H4 (cell line): ENCODE measurements at regions not wholly inside any gene's neighbourhood (a gene's known extent, or its start where the extent isn't known, plus 50 kb on each side); places are given as distances from the start of the nearest gene placed in this dataset.
A peak's percentile ranks its signal among the peaks of the same experiment; 100 is the strongest.

Source experiments
- DNase-seq: peaks from one replicate; pipeline ENCODE4 v3.0.0-alpha.2; 2015; ENCODE audit warnings: low spot score

DNA sequence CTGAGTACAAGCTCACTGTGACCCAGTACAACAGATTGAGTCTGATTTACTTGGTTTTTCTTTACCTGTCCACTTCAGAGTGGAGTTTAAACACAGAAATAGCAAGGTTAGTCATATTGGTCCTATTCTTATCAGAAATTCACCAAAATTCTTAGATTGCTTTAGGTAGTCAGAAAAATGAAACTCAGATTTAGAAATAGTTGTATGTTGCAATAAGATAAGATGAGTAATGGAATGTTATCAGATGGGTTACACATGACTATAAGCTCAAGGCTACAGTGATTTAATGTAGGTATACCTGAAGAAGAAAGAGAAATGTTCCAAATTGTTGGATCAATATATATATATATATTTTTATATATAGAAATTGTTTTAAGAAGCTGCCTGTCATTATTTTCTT is 524.1 kb downstream of the LRFN5 start:
- no peak for DNase-seq

DNA sequence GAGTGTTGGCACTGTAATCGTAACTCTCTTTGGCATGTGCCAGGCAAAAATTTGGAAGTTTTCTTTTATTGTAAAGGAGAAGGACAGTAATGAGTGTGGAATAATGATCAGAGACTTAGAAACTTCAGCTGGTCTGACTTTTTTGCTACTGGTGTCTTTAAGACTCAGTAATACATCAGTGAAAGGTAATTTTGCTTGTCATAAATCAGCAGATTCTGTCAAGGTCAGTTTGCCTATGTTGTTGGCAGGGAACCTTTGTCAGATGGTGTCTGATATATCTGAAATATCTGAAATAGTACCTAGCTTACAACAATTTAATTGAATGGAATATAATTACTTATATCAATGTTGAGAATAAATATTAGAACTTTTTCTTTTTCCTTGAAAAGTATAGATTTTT is 516.9 kb downstream of the LRFN5 start:
- DNase-seq: no peak

DNA sequence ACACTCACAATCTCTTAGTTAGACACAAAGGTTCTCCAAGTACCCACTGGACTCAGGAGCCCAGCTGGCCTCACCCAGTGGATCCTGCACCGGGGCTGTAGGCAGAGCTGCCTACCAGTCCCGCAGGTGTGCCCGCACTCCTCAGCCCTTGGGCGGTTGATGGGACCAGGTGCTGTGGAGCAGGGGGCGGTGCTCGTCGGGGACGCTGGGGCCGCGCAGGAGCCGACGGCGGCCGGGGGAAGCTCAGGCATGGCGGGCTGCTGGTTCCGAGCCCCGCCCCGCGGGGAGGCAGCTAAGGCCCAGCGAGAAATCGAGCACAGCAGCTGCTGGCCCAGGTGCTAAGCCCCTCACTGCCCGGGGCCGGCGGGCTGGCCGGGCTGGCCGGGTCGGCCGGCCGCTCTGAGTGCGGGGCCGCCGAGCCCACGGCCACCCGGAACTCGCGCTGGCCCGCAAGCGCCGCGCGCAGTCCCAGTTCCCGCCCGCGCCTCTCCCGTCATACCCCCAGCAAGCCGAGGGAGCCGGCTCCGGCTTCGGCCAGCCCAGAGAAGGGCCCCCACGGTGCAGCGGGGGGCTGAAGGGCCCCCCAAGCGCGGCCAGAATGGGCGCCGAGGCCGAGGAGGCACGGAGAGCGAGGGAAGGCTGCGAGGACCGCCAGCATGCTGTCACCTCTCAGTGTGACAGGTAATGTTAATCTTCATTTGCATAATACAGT is 506.8 kb downstream of the LRFN5 start:
- DNase-seq: no peak

DNA sequence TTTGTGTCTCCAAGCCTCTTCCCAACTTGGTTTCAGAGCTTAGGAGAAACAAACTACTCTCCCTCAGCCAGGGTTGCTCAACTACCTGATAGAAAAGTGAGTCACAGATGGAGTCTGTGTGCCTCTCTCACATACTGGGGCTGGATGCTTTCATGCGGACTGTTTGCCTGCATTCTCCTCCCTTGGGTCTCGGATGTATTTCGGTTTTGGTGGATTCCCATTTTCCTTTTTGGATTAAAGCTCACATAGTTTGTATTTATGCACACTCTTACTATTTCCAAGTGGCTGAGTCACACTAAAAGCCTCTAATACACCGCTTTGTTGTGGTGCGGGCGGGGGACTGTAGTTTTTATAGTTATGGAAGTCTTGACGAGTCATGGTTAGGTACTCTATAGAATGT is 505.4 kb downstream of the LRFN5 start:
- DNase-seq: no peak

DNA sequence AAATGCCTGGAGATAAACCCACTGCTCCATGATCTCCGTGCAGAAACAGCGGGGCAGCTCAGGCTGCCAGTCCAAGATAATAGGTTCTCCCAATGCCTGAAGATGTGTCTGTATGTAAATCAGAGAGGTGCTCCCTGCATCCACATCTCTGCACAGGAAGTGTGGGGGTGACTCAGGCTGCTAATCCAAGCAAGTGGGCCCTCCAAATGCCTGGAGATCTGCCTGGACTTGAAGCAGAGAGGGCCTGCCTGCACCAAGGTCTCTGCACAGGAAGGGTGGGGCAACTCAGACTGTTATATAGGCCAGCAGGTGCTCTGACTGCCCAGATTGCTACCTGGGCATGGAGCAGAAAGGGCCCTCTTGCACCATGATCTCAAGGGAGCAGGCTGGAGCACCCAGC is 504.7 kb downstream of the LRFN5 start:
- no peak for DNase-seq

DNA sequence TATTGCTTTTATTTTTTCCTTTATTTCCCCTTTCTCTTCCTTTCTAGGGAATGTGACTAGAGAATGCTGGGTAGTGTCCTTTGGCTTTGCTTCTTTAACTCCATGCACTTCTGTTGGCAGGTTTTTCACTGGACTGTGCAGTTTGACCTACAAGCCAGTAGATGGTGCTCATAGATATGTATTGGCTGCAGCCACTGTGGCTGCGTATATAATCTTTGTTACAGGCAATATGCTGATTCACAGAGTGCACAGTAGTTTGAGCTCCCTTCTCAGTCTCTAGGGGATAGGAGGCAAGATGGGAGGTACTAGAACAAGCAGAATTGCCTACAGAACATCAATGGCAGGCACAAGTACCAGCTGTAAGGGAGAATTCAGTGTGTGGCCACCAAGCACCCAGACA is 503.5 kb downstream of the LRFN5 start:
- peak; percentile 62 for DNase-seq

DNA sequence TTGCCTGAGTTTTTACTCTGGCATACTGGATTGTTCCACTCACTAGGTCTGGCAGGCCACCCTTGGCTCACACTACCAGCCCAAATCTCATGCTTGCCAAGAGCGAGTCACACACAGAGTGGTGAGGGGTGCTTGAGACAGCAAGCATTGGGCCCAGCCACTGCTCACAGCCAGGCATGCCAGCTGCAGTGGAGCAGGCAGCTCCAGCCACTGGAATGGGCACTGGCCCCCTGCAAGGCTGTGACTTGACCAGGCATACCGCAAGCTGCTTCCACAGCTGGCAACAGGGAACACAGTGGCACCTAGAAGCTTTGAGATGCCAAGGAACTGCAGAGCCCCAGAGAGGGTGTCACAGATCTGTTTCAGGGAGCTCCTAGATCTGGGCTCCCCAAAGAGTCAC is 488.5 kb downstream of the LRFN5 start:
- DNase-seq: no peak

DNA sequence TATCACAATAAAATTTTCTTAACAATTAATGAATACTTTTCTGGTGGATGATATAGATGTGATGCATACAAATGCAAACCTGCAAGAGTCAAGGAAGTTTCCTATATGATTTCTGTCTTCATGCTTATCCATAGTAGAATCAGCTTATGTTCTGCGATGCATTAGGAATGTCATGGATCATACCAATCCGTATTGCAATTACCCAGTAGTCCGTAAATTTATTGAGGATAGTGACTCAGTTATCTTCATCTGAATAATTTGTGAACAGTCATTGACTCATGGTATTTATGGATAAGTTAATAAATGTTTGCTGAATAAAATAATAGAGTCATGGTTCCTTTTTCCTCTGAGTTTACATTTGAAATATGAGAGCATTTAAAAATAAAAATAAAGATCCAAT is 483.4 kb downstream of the LRFN5 start:
- DNase-seq: no peak

DNA sequence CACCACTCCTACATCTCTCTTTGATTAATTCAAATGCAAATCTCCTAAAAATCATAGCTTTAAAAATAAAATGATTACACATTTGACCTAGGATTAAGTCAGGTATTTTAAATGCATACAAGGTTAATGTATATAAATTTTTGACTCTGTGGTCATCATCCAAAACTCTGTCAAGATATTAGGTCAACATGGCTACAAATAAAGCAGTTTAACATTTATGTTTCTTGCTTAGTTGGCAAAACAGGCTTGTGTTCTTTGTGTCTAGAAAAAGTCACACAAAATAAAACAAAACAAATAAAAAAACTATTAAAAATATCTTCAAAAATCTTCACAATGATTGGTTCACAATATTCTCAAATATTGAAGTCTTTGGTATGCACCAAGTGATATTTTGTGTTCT is 473.2 kb downstream of the LRFN5 start:
- DNase-seq: no peak

DNA sequence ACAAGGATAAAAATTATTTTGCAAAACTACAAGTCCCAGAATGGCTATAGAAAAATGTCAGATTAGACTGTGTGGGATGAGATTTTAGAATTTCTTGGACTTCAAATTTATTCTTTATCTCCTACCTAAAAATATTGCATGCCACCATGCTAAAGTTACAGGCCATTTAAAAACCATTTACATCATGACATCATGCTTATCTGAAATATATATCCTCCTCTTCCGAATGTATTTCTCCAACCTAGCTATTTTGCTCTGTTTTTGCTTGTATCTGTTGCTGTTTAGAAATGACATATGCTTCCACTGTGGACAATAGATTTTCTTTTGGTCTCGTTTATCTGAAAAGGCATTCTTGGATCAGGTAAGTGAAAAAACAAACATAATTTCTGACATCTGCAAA is 471.7 kb downstream of the LRFN5 start:
- no peak for DNase-seq

DNA sequence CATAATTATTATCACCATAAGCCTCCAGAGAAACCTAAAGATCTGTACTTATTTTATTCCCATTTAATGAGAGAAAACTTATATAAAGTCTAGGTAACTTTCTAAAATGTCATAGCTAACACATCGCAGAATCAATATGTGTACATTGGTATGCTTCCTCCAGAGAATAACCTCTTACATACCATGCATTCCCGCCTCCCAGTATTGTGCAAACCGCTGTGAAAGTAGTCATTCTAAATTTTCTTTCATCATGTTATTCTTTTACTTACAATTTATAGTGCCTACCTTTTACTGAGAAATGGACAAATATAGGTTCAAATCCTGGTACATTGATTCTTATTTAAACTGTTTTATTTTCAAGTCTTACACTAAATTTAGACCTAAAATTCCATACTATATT is 463.4 kb downstream of the LRFN5 start:
- DNase-seq: no peak

DNA sequence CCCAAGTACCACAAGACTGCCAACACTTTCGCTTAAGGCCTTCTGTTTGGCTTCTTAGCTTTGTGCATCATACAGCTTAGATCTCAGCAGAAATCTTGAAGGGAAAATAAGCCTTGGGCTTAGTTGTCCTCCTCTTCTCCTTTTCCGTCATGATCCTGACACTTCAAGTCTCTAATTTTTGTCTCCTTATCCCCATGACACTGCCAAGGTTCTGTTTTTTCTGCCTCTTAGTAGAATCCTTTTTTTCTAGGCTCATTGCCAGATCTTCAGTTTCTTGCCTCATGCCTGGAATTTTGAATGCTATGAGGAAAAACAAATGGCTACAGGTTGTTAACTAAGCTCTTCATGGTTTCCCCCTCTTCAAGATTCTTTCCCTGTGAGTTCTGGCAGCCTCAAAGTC is 450.4 kb downstream of the LRFN5 start:
- no peak for DNase-seq

DNA sequence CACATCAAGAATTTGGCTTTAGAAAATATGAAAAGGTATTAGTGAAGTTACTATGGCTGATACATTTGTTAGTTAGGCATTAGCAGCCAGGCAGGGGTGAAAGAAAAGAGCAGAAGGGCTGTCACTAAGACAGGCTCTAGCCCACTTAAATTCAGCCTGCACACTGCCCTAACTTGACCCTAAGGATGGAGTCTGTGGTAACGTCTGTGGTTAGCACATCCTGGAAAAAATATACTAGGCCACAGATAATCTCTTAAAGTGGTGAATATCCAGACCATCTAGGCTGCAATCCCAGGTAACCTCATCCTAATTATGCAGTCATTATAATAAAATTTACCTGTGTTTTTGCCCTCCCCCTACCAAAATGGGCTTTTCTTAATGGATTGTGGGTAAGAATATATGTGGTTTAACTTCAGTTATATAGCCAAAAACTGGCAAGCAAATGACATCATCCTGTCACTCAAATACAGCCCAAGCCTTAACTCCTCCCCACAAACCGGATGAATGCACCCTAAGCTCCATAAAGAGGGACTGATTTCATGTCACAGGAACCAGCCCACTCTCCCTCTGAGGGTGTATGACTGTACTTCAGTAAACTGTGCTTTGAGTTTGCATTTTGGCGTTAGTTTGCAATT is 440.9 kb downstream of the LRFN5 start:
- DNase-seq: peak; percentile 74

DNA sequence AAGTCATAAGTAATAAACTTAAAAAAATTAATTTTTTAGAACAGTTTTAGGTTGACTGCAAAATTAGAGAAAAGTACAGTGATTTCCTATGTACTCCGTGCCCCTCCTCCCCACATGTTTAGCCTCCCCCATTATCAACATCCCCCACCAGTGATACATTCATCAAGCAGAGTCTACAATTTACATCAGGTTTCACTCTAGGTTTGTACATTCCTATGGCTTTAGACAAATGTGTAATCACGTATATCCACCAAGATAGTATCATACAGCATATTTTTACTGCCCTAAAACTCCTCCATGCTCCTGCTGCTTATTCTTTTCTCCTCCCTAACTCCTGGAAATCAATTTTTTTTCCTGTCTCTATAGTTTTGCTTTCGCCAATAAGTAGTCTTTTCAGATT is 438.7 kb downstream of the LRFN5 start:
- no peak for DNase-seq

DNA sequence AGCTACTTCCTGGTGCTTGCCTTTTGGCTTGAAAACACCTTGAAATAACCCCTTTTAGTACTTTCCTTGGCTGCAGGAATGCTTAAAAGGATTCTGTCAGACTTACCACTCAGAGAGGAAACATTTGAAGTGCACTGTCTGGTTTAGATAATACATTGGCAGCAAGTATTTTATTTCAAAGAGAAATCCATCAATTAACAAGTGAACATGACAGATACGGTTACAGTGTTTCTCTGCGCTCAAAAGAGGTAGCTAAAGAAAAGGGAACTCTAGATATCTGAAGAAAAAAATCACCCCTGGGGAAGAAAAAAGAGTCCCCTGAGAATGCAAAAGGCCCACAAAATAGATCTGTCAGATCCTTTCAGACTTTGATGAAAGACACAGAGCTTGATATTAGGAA is 421.9 kb downstream of the LRFN5 start:
- no peak for DNase-seq

DNA sequence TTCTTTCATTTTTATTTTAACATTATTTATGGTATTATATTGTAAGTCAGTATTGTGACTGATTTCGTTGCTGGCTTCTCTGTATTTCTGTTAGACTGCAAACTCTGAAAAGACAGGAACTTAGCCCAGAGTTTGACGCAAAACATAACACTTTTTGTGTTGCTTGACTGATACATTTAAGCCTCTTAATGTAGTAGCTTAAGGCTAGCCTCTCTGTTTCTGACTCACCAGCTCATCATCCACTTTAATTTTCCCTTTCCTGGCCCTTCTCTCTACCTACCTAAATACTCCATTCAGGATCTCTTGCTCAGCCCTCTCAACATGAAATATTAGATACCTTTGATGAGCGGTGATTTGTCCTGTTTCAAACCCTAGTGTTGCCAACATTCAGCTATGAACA is 420.6 kb downstream of the LRFN5 start:
- DNase-seq: no peak

DNA sequence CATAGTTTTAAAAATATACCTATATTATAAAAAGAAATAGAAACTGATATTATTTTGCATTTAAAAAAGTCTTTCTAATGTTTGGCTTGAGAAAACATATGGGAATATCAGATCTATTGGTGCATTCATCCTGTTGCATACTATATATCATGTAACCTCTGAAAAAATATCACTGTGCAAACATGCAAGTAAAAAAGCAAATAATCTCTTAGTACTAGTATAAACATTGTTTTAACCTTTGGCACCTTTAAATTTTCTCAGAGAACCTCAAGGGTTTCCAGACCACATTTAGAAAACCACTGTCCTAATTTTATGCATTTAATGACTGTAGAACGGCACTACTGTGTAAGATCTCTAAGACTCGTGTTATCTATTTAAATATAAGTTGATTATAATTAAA is 416.8 kb downstream of the LRFN5 start:
- DNase-seq: no peak

DNA sequence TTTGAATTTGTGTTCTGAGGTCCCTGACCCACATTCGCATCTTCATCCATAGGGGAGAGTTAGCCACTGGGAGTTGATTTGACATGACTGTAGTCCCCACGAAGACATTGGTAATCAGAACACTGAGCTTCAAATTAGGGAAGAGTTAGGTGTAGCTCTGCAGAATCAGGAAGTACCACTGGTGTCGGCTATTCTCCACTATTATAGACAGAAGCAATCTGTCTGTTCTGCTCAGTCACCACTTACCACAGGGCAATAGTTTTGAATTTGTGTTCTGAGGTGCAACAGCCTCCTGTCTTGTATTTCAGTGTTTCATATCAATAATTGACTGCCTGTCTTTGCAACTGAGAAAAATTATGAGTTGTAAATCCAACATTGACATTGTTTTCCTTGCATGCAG is 407.6 kb downstream of the LRFN5 start:
- DNase-seq: no peak

DNA sequence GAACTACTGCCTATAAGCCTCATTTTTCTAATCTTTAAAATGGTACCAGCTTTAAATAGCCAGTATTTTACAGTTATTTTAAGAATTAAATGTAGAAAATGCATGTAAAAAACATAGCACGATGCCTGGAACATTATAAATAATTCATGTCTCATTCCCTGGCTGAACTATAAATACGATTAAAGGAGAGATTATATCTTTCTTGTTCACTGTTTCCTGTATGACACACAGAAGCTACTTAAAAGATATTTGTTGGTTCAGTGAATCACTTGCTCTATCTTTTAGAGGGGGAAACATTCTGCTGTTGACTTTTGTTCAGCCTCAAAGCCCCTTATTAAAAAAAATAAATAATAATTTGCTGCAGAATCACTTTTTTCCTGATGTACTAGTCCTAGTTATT is 406.9 kb downstream of the LRFN5 start:
- no peak for DNase-seq

DNA sequence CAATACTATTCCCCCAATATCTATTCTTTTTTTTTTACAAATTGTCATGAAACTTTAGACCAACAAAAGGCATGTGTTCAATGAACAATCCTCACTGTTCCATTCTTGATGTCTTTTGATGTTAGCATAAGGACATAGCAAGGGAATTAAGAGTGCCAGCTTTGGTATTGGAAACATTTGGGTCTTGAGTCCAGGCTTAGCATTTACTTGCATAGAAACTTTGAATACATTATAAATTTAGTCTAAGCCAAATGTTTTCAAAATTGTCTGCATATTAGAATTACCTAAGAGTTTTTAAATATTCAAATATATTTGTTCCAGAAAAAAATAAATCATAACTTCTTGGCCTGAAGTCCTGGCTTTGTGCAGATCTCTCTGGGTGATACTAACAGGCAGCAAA is 406.5 kb downstream of the LRFN5 start:
- DNase-seq: no peak

DNA sequence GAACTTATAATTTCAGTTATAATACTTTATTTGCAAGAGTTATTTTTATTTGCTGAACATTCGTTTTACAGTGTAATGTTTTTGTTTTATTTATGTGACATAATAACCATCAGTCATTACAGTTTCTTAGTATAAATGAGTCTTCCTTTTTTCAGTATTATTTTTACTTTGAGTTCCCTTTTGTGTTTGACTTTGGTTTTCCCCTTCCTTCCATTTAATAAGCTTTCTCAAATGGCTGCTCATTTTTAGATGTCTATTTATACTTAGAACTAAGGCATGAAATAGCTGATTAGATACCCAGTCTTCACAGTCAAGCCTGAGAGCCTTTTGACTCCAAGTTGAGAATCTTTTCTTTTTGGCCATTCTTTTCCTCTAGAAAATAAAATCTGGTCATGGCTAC is 404.5 kb downstream of the LRFN5 start:
- DNase-seq: no peak

DNA sequence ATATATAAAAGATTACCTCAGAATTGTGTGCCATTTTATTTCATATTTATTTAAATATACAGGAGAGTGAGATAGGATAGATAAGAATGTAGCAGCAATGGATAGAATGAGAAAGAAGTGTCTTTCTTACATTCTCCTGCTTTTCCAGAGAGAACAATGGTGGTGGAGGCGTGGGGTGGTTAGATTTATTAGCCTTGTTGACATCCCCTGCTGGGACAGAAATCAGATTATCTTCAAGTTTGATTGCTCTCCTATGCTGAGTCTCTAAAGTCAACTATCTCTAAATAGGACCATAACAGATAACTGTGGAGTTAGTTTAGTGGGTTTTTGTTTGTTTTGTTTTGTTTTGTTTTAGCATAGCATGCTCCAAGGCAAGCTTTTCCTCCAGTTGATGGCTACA is 397.6 kb downstream of the LRFN5 start:
- no peak for DNase-seq

DNA sequence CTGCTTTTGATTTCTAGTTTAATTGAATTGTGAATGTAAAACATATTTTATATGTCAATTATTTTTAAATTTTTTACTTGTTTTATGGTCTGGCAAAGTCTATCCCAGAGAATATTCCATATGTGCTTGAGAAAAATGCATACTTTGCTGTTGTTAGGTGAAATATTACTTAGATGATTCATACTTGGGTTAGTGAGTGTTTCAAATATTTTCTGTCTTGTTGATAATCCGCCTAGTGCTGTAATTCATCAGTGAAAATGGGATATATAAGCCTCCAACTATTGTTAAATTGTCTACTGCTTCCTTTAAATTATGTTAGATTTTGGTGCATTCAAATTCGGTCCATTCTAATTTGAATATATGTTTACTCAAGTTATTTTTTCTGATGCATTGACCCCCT is 395.5 kb downstream of the LRFN5 start:
- no peak for DNase-seq

DNA sequence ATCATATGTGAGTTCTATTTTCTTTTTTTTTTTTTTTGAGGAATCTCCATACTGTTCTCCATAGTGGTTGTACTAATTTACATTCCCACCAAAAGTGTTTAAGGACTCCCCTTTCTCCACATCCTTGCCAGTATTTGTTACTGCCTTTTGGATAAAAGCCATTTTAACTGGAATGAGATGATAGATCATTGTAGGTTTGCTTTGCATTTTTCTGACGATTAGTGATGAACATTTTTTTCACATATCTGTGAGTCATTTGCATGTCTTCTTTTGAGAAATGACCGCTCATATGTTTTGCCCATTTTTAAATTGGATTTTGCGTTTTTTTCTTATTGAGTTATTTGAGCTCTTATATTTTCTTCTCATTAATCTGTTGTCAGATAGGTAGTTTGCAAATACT is 394.8 kb downstream of the LRFN5 start:
- no peak for DNase-seq
